GM19240 (cell line): ENCODE measurements at regions not wholly inside any gene's neighbourhood (a gene's known extent, or its start where the extent isn't known, plus 50 kb on each side); places are given as distances from the start of the nearest gene placed in this dataset.

ENCODE experiments used
- DNase-seq: peaks from one replicate; pipeline ENCODE4 v3.0.0; 2011; ENCODE audit warnings: low spot score; ENCODE audit not compliant: insufficient read length

GRCh38 chr10:44326474-44327030 lies 58.3 kb downstream of the CXCL12 start:
- DNase-seq: no peak

- no peak for DNase-seq
Observed at GRCh38 chr10:44325596-44326307, 59.1 kb downstream of the CXCL12 start.

GRCh38 chr10:44325157-44325556 lies 59.7 kb downstream of the CXCL12 start:
- DNase-seq: no peak

GRCh38 chr10:44323838-44324237 lies 61.1 kb downstream of the CXCL12 start:
- DNase-seq: no peak

GRCh38 chr10:44322137-44322536 lies 62.8 kb downstream of the CXCL12 start:
- no peak for DNase-seq

- no peak for DNase-seq
Observed at GRCh38 chr10:44320756-44321155, 64.1 kb downstream of the CXCL12 start.

GRCh38 chr10:44317856-44318255 lies 67.0 kb downstream of the CXCL12 start:
- no peak for DNase-seq

GRCh38 chr10:44316922-44317215 lies 68.0 kb downstream of the CXCL12 start:
- no peak for DNase-seq

GRCh38 chr10:44316187-44316921 lies 68.5 kb downstream of the CXCL12 start:
- DNase-seq: no peak

GRCh38 chr10:44314802-44315460 lies 70.0 kb downstream of the CXCL12 start:
- no peak for DNase-seq

- no peak for DNase-seq
Observed at GRCh38 chr10:44313761-44314165, 71.1 kb downstream of the CXCL12 start.

- DNase-seq: no peak
Observed at GRCh38 chr10:44312401-44312800, 72.5 kb downstream of the CXCL12 start.

- no peak for DNase-seq
Observed at GRCh38 chr10:44311563-44312051, 73.3 kb downstream of the CXCL12 start.

- peak; percentile 22 for DNase-seq
Observed at GRCh38 chr10:44310762-44311562, 73.9 kb downstream of the CXCL12 start.

GRCh38 chr10:44309939-44310761 lies 74.7 kb downstream of the CXCL12 start:
- no peak for DNase-seq

- no peak for DNase-seq
Observed at GRCh38 chr10:44309361-44309760, 75.5 kb downstream of the CXCL12 start.

GRCh38 chr10:44308935-44309334 lies 76.0 kb downstream of the CXCL12 start:
- no peak for DNase-seq

GRCh38 chr10:44307691-44308090 lies 77.2 kb downstream of the CXCL12 start:
- no peak for DNase-seq

GRCh38 chr10:44306762-44307161 lies 78.1 kb downstream of the CXCL12 start:
- no peak for DNase-seq

- no peak for DNase-seq
Observed at GRCh38 chr10:44306147-44306710, 78.7 kb downstream of the CXCL12 start.
